MM.1S (cell line): ENCODE measurements at regions not wholly inside any gene's neighbourhood (a gene's known extent, or its start where the extent isn't known, plus 50 kb on each side); places are given as distances from the start of the nearest gene placed in this dataset.

Source experiments
- CTCF ChIP-seq: fragments of 300-600 bp; sonication (generic); IDR thresholded peaks from 2 replicates; pipeline ENCODE4 v1.5.1; 2016; ENCODE audit warnings: antibody characterized with exemption, low read length, mixed read lengths
- EZH2 ChIP-seq: fragments of 300-600 bp; sonication (generic); optimal IDR thresholded peaks from 2 replicates; pipeline ENCODE3; 2017; ENCODE audit warnings: low read depth, mild to moderate bottlenecking, antibody characterized with exemption, low read length, mixed read lengths
- EZH2phosphoT487 ChIP-seq: fragments of 300-600 bp; sonication (generic); IDR thresholded peaks from 2 replicates; pipeline ENCODE4 v1.6.1; 2018; ENCODE audit warnings: antibody characterized with exemption, low read length

- no peak for TF ChIP-seq CTCF
- TF ChIP-seq EZH2, result no peak
- TF ChIP-seq EZH2phosphoT487, result no peak
Measured at GRCh38 chr22:22717664-22718063, 73.2 kb downstream of the GGTLC2 start.
